HG03520 (cell line): ENCODE measurements at regions not wholly inside any gene's neighbourhood (a gene's known extent, or its start where the extent isn't known, plus 50 kb on each side); places are given as distances from the start of the nearest gene placed in this dataset.
"Not testable (repeated sequence)": the region's sequence is repeated elsewhere in the genome, so short reads cannot be mapped to it uniquely, and the experiment has no call there.

ENCODE experiments used
- ATAC-seq: cut with Tn5 transposase; IDR thresholded peaks from one replicate; pipeline ENCODE4 v1.9.1; 2021; ENCODE audit warnings: mild to moderate bottlenecking, moderate library complexity; ENCODE audit not compliant: unreplicated experiment

DNA sequence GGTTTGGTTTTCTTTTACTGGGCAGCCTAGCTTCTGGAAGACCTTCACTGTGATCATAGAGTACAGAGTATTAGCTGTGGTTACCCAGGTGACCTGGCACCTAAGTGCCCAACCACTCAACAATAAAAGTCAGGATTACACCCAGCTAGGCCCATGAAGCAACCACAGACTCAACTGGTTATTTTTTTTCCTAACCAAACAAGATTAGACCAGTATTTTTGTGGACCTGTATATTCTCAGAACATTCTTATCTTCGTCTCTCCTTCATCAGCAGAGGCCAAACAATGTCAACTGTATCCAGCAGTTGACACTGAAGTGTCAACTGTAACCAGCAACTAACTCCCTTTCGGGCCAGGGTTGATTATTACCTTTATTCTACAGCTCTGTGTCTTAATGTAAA lies 289.2 kb upstream of the SLC39A10 start:
- no peak for ATAC-seq

DNA sequence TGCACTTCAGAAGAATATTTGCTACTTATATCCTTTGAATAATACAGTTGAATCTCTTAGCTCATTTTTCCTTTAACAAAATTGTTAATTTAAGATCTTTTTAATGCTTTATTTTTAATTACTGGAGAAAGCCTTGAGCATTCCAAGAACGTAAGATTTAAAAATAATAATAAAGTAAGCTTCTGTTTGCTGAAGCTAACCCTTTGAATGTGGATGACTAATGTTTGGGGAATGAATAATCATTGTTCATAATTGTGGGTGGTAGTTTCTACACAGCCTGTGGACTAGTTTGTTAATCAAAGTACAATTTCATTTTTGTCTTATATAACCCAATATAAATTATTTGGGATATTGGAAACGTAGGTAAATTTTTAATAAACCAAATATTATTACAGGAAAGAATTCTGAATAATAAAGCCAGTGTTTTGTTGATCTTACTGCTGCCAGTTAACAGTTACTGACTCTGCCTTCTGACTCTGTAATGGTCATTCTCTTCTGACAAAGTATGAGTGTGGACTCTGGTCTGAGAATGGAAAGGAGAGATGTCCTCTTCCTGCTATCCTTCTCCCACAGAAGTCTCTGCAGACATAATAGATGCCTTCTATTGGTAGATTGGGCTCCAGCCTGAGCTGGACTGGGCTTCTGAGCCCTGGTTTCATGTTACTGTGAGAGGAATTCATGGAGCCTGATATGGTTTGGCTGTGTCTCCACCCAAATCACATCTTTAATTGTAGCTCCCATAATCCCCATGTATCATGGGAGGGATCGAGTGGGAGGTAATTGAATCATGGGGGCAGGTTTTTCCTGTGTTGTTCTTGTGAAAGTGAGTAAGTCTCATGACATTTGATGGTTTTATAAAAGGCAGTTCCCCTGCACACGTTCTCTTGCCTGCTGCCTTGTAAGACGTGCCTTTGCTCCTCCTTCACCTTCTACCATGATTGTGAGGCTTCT lies 292.7 kb upstream of the SLC39A10 start:
- ATAC-seq, result no peak

GRCh38 chr2:195363496-195363895 lies 293.5 kb upstream of the SLC39A10 start:
- ATAC-seq, result no peak

DNA sequence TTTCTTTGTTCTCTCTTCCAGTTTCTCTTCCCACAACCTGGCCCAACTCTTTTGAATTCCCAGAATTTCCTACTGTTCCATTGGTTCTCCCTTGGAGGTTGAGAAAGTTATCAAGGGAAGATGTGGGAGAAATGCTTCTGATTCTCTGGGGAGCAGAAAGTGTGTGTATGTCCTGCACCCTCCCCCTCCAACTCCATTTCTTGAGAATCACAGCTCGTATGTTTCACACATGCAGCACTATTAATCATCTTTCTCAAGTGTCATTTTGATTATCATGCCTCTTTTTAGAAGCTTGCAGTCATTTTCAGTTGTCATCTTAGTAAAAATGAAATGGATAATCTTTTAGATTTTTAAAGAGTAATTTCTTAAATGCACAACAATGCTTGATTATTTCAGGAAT lies 296.8 kb upstream of the SLC39A10 start:
- no peak for ATAC-seq

- no peak for ATAC-seq
These were observed 297.8 kb upstream of the SLC39A10 start for GRCh38 chr2:195359043-195359735.

GRCh38 chr2:195356920-195357440 lies 300.0 kb upstream of the SLC39A10 start:
- no peak for ATAC-seq

GRCh38 chr2:195356026-195356425 lies 301.0 kb upstream of the SLC39A10 start:
- no peak for ATAC-seq

- ATAC-seq, result no peak
These were observed 304.4 kb upstream of the SLC39A10 start for GRCh38 chr2:195352581-195352980.

GRCh38 chr2:195343942-195344530 lies 313.0 kb upstream of the SLC39A10 start:
- ATAC-seq, result no peak

DNA sequence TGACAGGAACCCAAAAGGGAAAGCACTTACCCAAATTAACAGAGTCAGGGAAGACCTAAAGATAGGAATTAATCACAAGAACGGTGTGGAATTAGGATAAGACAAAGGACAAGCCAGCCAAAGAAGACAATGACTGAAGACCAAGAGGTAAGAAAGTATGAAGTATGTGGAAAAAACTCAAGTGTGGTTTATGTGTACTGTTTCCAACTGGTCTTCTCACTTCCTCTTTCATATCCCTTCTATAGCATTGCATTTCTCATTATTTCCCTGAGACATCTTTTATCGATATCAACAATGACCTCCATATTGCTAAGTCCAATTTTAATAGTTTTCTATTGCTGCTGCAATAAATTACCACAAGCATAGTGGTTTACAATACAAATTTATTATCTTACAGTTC lies 313.5 kb upstream of the SLC39A10 start:
- peak; percentile 57 for ATAC-seq

- no peak for ATAC-seq
These were observed 315.0 kb upstream of the SLC39A10 start for GRCh38 chr2:195342061-195342460.

DNA sequence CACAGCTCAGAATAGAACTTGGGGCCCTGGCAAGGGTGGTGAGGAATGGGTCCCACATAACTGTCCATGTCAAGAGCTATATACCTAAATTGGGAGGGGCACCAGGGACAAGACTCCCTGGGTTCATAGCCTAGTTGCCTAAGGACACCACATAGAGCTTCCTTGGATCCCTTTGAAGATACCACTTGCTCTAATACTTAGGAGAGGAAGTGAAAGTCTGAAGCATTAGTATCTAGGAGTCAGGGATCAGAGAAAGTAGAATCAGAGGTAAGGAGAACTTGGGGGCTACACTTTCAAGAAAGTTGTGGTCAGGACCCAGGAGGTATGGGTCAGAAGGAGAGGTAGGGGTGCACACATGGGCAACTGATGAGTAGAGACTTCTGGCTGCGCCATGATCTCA lies 318.2 kb upstream of the SLC39A10 start:
- ATAC-seq, result no peak

DNA sequence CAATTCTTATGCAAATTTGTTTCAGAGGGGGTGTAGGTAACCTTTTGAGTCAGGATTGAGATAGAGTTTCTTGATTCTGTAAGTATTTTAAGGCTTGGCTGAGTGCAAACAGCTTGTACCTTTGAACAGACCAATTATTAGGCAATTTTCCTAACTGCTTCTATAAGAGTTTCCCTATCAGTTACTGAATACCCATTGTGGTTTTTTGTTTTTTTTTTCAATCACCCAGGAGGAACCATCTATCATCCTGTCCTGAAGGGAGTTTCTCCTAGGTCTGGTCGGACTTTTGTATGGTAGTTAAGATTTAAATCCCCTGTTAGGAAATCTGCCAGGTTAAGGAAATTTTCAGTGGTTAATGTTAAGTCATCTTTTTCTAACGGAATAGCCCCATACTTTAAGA lies 319.4 kb upstream of the SLC39A10 start:
- no peak for ATAC-seq

DNA sequence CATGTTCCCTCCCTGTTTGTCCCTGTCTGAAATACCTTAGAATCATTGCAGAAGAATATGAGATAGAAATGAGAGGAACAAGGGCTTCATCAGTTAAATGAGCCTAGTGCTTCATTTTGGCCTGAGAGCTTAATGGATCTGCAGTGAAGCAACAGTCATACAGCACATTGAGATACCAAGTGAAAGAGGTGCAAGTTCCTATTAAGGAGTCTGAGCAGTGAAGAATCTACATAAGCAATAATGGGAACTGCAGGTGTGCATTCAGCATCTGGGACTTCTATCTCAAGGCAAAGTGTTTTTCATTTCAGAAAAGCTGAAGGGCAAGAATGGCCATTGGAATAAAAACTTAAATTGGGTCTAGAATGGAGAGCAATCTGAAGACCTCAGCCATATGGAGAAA lies 323.2 kb upstream of the SLC39A10 start:
- no peak for ATAC-seq

DNA sequence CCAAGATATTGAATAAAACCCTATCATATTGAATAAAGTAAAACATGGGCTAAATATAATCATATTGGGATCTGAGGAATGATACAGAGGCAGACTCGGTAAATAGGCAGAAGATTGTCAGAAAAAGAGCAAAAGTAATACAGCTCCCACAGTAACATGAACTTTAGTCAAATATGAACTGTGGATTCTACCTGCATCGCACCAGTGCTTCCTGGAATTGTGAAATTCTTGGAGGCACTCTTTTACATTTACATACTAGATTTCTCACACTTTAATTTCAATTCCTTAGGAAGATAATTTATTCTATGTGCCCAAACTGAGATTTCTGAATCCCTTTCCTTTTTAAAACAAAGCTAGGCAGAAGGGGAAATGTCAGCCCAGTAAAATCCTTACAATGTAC lies 325.1 kb upstream of the SLC39A10 start:
- ATAC-seq, result no peak

DNA sequence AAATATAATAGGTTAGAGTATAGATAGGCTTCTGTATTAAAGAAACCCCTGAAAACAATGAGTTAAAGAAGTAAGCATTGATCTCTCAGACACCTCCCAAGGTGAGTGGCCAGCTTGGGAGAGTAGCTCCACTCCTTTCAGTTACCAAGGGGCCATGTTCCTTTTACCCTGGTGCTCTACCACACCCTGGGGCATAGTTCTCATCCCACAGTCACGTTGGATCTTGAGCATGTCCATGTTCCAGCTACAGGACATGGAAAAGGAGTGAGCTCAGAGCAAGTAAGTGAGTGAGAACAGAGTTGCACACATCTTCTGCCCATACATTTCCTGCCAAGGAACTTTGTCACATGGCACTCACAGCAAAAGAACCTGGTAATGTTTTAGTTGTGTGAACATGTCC lies 325.9 kb upstream of the SLC39A10 start:
- ATAC-seq, result no peak

- ATAC-seq, result no peak
These were observed 326.5 kb upstream of the SLC39A10 start for GRCh38 chr2:195330513-195330956.

- not testable (repeated sequence) for ATAC-seq
These were observed 327.2 kb upstream of the SLC39A10 start for GRCh38 chr2:195329784-195330183.

DNA sequence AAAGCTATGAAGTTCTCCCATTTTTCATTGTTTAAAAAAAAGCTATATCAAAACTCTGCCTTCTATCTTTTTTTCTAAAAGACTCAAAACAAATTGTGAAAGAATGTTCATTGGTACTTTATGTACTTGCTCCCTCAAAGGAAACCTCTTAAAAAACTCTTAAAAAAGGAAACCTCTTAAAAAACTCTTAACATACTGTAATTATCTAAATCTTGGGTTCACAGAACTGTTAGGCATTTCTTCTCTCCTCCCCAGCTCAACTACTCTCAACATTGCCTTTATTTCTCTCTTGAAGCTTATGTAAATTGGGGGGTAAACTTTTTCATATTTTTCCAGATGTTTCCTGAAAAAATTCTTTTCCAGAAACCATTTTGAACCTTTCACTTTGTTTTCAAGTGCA lies 330.5 kb upstream of the SLC39A10 start:
- no peak for ATAC-seq

DNA sequence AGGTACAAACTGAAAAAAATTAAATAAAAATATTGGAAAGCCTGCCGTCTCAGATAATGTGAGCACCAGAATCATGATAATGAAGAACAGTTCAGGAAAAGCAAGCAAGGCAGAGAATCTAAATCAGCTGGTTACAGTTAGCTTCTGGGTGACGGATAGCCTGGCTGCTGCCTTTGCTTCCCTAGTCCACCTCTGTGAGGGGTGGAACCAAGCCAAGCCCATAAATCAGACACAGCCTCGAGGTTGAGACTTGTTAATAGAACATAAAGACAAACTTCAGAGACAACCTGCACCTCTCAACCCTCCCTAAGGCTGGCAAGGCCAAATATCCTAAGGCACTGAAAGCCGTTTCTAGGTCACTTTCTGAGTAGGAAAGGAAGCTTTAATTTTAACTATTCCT lies 334.7 kb upstream of the SLC39A10 start:
- ATAC-seq, result no peak

- peak; percentile 85 for ATAC-seq
These were observed 336.5 kb upstream of the SLC39A10 start for GRCh38 chr2:195320413-195320973.
